ENCODE measurements at regions not wholly inside any gene's neighbourhood (a gene's known extent, or its start where the extent isn't known, plus 50 kb on each side); places are given as distances from the start of the nearest gene placed in this dataset.

DNA sequence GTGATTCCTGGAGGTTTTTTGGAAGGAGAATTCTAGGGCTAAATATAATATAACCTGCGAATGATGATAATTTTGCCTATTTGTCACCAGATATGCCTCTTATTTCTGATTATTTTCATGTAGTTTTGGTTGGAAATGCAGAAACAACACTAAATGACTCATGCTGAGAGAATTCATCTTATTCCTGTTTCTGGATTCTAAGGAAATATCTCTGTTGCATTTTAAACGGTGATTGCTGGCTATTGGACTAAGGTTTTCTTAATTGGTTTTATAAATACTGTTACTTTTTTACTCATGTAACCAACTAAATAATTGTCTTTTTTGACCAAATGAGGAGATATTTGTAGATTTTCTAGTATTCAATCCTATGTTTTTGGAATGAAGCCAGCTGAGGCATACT lies 204.9 kb upstream of the NPSR1 start:
- DNase-seq (ENCODE audit: insufficient read length, low spot score) (no peak), FAIRE-seq (no peak)
- TF ChIP-seq SPI1 (IDR thresholded peaks at IDR 0.05; ENCODE audit: low read depth, low read length) (no peak), PAX5 (IDR thresholded peaks at IDR 0.05; ENCODE audit: insufficient read depth, low read length, severe bottlenecking) (no peak), POU2F2 (IDR thresholded peaks at IDR 0.05; ENCODE audit: low read depth, low read length) (no peak), POLR2AphosphoS5 (IDR thresholded peaks at IDR 0.05; ENCODE audit: low read depth, low read length) (no peak), TAF1 (IDR thresholded peaks at IDR 0.05; ENCODE audit: low read depth, low read length) (no peak), POLR2A (IDR thresholded peaks at IDR 0.05; ENCODE audit: low read depth, low read length) (no peak)

DNA sequence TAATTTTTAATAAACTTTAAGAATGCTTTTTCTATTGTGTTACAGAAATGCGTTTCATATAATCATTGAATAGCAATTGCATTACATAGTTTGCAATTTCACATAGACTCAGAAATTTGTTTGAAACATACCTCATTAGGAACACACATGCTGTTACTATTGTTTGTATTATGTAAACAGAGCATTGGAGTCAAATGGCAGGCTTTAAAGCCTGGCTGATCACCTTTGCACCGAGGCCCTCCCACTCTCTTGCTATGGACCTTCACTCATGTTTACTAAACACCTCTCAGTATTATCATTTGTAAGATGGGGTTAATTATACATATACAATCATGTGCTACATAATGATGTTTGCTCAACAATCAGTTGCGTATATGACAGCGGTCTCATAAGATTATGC lies 203.6 kb upstream of the NPSR1 start:
- FAIRE-seq = no peak
- no peak for DNase-seq (ENCODE audit: insufficient read length, low spot score)
- TF ChIP-seq POLR2AphosphoS5 (IDR thresholded peaks at IDR 0.05; ENCODE audit: low read depth, low read length) = no peak
- TF ChIP-seq POU2F2 (IDR thresholded peaks at IDR 0.05; ENCODE audit: low read depth, low read length) = no peak
- TF ChIP-seq POLR2A (IDR thresholded peaks at IDR 0.05; ENCODE audit: low read depth, low read length) = no peak
- TF ChIP-seq PAX5 (IDR thresholded peaks at IDR 0.05; ENCODE audit: insufficient read depth, low read length, severe bottlenecking) = no peak
- no peak for TF ChIP-seq SPI1 (IDR thresholded peaks at IDR 0.05; ENCODE audit: low read depth, low read length)
- TF ChIP-seq TAF1 (IDR thresholded peaks at IDR 0.05; ENCODE audit: low read depth, low read length) = no peak

- FAIRE-seq = no peak
- TF ChIP-seq POLR2A (IDR thresholded peaks at IDR 0.05; ENCODE audit: low read depth, low read length) = no peak
- TF ChIP-seq POU2F2 (IDR thresholded peaks at IDR 0.05; ENCODE audit: low read depth, low read length) = no peak
- no peak for TF ChIP-seq POLR2AphosphoS5 (IDR thresholded peaks at IDR 0.05; ENCODE audit: low read depth, low read length)
- no peak for TF ChIP-seq PAX5 (IDR thresholded peaks at IDR 0.05; ENCODE audit: insufficient read depth, low read length, severe bottlenecking)
- TF ChIP-seq SPI1 (IDR thresholded peaks at IDR 0.05; ENCODE audit: low read depth, low read length) = no peak
- no peak for TF ChIP-seq TAF1 (IDR thresholded peaks at IDR 0.05; ENCODE audit: low read depth, low read length)
- DNase-seq (ENCODE audit: insufficient read length, low spot score) = no peak
Observed at GRCh38 chr7:34457329-34457728, 200.7 kb upstream of the NPSR1 start.

GRCh38 chr7:34463830-34464229 lies 194.2 kb upstream of the NPSR1 start:
- FAIRE-seq = no peak

GRCh38 chr7:34471844-34472243 lies 186.2 kb upstream of the NPSR1 start:
- FAIRE-seq = no peak
- TF ChIP-seq SPI1 (IDR thresholded peaks at IDR 0.05; ENCODE audit: low read depth, low read length) = no peak
- TF ChIP-seq POLR2AphosphoS5 (IDR thresholded peaks at IDR 0.05; ENCODE audit: low read depth, low read length) = no peak
- TF ChIP-seq PAX5 (IDR thresholded peaks at IDR 0.05; ENCODE audit: insufficient read depth, low read length, severe bottlenecking) = no peak
- DNase-seq (ENCODE audit: insufficient read length, low spot score) = no peak

More at GRCh38 chr7:34463830-34464229, 194.2 kb upstream of the NPSR1 start:
- TF ChIP-seq POU2F2 (IDR thresholded peaks at IDR 0.05; ENCODE audit: low read depth, low read length) (no peak), POLR2AphosphoS5 (IDR thresholded peaks at IDR 0.05; ENCODE audit: low read depth, low read length) (no peak), PAX5 (IDR thresholded peaks at IDR 0.05; ENCODE audit: insufficient read depth, low read length, severe bottlenecking) (no peak)
- no peak for DNase-seq (ENCODE audit: insufficient read length, low spot score)

DNA sequence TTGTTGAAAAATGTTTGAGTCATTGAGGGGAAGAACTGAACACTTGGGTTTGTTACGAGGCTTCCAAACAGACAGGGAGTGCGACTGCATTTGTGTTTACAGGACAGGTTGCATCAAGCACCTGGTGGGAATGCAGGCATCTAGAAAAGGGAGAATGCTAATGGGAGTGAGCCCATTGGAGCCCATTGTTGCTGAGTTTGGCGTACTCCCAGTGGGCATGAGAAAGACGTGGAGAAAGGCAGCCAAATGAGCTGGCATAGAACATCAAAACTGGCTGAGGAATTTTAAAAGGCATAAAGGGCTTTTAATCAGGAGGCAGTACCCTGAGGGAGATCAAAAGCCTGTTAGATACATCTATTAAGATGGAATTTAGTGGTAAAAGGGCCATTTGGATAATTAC lies 171.6 kb upstream of the NPSR1 start:
- FAIRE-seq (no peak), DNase-seq (ENCODE audit: insufficient read length, low spot score) (no peak)
- no peak for TF ChIP-seq POU2F2 (IDR thresholded peaks at IDR 0.05; ENCODE audit: low read depth, low read length)
- TF ChIP-seq PAX5 (IDR thresholded peaks at IDR 0.05; ENCODE audit: insufficient read depth, low read length, severe bottlenecking) = no peak
- no peak for TF ChIP-seq POLR2AphosphoS5 (IDR thresholded peaks at IDR 0.05; ENCODE audit: low read depth, low read length)
- no peak for TF ChIP-seq TAF1 (IDR thresholded peaks at IDR 0.05; ENCODE audit: low read depth, low read length)
- TF ChIP-seq POLR2A (IDR thresholded peaks at IDR 0.05; ENCODE audit: low read depth, low read length) = no peak
- TF ChIP-seq SPI1 (IDR thresholded peaks at IDR 0.05; ENCODE audit: low read depth, low read length) = no peak

- DNase-seq (ENCODE audit: insufficient read length, low spot score) (no peak), FAIRE-seq (no peak)
- no peak for TF ChIP-seq TAF1 (IDR thresholded peaks at IDR 0.05; ENCODE audit: low read depth, low read length)
- TF ChIP-seq SPI1 (IDR thresholded peaks at IDR 0.05; ENCODE audit: low read depth, low read length) = no peak
- TF ChIP-seq POLR2A (IDR thresholded peaks at IDR 0.05; ENCODE audit: low read depth, low read length) = no peak
- no peak for TF ChIP-seq POU2F2 (IDR thresholded peaks at IDR 0.05; ENCODE audit: low read depth, low read length)
- no peak for TF ChIP-seq POLR2AphosphoS5 (IDR thresholded peaks at IDR 0.05; ENCODE audit: low read depth, low read length)
- TF ChIP-seq PAX5 (IDR thresholded peaks at IDR 0.05; ENCODE audit: insufficient read depth, low read length, severe bottlenecking) = no peak
Observed at GRCh38 chr7:34487391-34488115, 170.5 kb upstream of the NPSR1 start.

DNA sequence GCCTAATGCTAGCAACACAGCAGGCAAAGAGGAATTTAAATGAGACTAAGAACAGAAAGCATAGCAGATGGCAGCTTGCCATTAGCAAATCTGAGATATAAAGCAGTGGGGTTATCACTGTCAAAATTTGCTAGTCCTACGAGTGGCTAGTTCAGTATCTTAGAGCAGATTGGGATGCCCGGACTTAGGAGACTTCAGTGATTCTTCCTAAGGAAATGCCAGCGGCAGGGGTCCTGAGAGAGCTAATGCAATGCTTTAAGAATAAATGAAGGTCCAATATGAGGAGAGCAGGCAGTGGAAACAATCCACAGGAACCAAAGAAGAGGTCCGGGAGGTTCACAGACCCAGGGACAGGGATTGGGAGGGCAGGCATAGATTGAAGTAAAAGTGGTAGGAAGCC lies 169.3 kb upstream of the NPSR1 start:
- FAIRE-seq (no peak), DNase-seq (ENCODE audit: insufficient read length, low spot score) (no peak)
- TF ChIP-seq POU2F2 (IDR thresholded peaks at IDR 0.05; ENCODE audit: low read depth, low read length) = no peak
- TF ChIP-seq PAX5 (IDR thresholded peaks at IDR 0.05; ENCODE audit: insufficient read depth, low read length, severe bottlenecking) = no peak
- TF ChIP-seq TAF1 (IDR thresholded peaks at IDR 0.05; ENCODE audit: low read depth, low read length) = no peak
- TF ChIP-seq POLR2AphosphoS5 (IDR thresholded peaks at IDR 0.05; ENCODE audit: low read depth, low read length) = no peak
- TF ChIP-seq POLR2A (IDR thresholded peaks at IDR 0.05; ENCODE audit: low read depth, low read length) = no peak
- TF ChIP-seq SPI1 (IDR thresholded peaks at IDR 0.05; ENCODE audit: low read depth, low read length) = no peak

DNA sequence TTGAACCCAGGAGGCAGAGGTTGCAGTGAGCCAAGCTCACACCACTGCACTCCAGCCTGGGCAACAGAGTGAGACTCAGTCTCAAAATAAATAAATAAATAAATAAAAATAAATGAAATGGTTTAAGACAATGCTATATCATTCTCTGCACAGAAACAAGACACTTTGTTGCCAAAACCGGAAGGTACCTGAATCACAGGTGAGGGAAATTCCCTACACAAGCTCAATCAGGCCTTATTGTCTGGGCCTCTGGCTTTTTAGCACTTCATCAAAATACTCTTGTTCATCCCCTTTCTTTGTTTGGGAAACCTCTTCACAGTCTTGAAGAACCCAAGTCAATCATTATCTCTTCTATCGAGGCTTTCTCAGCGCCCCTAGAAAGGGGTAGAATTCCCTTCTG lies 166.1 kb upstream of the NPSR1 start:
- no peak for TF ChIP-seq POLR2A (IDR thresholded peaks at IDR 0.05; ENCODE audit: low read depth, low read length)
- no peak for DNase-seq (ENCODE audit: insufficient read length, low spot score)
- no peak for FAIRE-seq

DNA sequence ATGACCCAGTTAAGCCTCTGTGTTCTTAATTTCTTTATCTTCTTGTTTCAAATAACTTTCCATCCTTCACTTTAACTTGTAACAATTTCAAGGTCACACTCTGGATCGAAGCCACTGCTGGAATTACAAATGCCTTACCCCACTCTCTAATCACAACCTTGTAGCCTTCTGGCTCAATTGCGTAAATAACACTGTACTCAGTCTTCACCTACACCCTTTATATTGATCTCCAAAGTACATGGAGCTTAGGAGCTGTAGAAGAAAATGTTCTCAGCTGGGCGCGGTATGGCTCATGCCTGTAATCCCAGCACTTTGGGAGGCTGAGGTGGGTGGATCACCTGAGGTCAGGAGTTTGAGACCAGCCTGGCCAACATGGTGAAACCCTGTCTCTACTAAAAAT lies 164.3 kb upstream of the NPSR1 start:
- DNase-seq (ENCODE audit: insufficient read length, low spot score) (no peak), FAIRE-seq (no peak)
- TF ChIP-seq POLR2AphosphoS5 (IDR thresholded peaks at IDR 0.05; ENCODE audit: low read depth, low read length) = no peak
- TF ChIP-seq POLR2A (IDR thresholded peaks at IDR 0.05; ENCODE audit: low read depth, low read length) = no peak
- no peak for TF ChIP-seq POU2F2 (IDR thresholded peaks at IDR 0.05; ENCODE audit: low read depth, low read length)
- TF ChIP-seq SPI1 (IDR thresholded peaks at IDR 0.05; ENCODE audit: low read depth, low read length) = no peak
- TF ChIP-seq PAX5 (IDR thresholded peaks at IDR 0.05; ENCODE audit: insufficient read depth, low read length, severe bottlenecking) = no peak
- TF ChIP-seq TAF1 (IDR thresholded peaks at IDR 0.05; ENCODE audit: low read depth, low read length) = no peak
